ENCODE measurements at regions not wholly inside any gene's neighbourhood (a gene's known extent, or its start where the extent isn't known, plus 50 kb on each side); places are given as distances from the start of the nearest gene placed in this dataset.

DNA sequence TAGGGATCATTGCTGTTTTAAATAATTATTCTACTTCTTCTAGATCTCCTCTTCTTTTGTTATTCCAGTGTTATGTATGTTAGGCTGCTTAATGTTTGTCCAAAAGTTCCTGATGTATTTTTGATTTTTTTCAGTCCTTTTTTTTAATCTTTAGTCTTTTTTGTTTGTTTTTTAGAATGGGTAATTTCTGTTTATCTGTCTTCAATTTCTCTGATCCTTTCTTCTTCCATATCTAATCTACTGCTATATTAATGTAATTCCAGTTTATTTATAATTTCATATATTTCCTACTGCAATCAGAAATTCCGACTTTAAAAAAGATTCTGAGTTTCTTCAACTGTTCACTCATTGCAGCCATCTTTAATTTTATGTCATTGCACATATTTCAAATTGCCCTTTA lies 452.8 kb upstream of the POT1 start:
- TF ChIP-seq, protein P1, sequence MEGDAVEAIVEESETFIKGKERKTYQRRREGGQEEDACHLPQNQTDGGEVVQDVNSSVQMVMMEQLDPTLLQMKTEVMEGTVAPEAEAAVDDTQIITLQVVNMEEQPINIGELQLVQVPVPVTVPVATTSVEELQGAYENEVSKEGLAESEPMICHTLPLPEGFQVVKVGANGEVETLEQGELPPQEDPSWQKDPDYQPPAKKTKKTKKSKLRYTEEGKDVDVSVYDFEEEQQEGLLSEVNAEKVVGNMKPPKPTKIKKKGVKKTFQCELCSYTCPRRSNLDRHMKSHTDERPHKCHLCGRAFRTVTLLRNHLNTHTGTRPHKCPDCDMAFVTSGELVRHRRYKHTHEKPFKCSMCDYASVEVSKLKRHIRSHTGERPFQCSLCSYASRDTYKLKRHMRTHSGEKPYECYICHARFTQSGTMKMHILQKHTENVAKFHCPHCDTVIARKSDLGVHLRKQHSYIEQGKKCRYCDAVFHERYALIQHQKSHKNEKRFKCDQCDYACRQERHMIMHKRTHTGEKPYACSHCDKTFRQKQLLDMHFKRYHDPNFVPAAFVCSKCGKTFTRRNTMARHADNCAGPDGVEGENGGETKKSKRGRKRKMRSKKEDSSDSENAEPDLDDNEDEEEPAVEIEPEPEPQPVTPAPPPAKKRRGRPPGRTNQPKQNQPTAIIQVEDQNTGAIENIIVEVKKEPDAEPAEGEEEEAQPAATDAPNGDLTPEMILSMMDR (IDR thresholded peaks at IDR 0.05), result no peak
- no peak for TF ChIP-seq POLR2A (IDR thresholded peaks at IDR 0.05)
